Endothelial cell of umbilical vein (primary cell): ENCODE measurements at regions not wholly inside any gene's neighbourhood (a gene's known extent, or its start where the extent isn't known, plus 50 kb on each side); places are given as distances from the start of the nearest gene placed in this dataset.

Source experiments
- BruUV-seq: library from RNA; stranded (reverse); fragments of 400-500 nt; replicated peaks from 2 replicates; lab custom pipeline; 2021; lab: Mats Ljungman, UMichigan
- CTCF ChIA-PET: fragments of 300-600, 350-600 bp; sonication (Branson Sonifier 250); formaldehyde crosslinking; loops from one replicate; lab custom pipeline; 2021; ENCODE audit warnings: antibody characterized with exemption, inconsistent platforms; lab: Charles Lee
- POLR2A ChIA-PET: fragments of 300-600, 350-600 bp; sonication (Branson Sonifier 250); formaldehyde crosslinking; loops from one replicate; lab custom pipeline; 2021; ENCODE audit warnings: antibody characterized with exemption, inconsistent platforms; lab: Charles Lee
- DNase-seq: peaks from one replicate; pipeline ENCODE4 v3.0.0-alpha.2; 2011; ENCODE audit warnings: low read depth, low spot score
- FAIRE-seq: peaks from 2 replicates; lab custom pipeline; 2011; peaks lifted over from hg19 to GRCh38; lab: Jason Lieb, UNC
- H2AFZ ChIP-seq: 2 replicates; pipeline ENCODE4 v1.6.0; 2012; ENCODE audit warnings: low read depth, low read length, control low read depth, inconsistent platforms
- H3K27ac ChIP-seq: 2 replicates; pipeline ENCODE4 v1.5.1; 2011; ENCODE audit warnings: low read depth, mild to moderate bottlenecking, control low read depth, low read length, moderate library complexity; ENCODE audit not compliant: insufficient read depth
- H3K27me3 ChIP-seq, 2 experiments: 2 replicates each; pipeline versions ENCODE4 v1.6.0 to v1.6.1; 2011; ENCODE audit warnings: low read length in 2 of 2, mixed read lengths in 1 of 2; ENCODE audit not compliant: control insufficient read depth in 2 of 2, insufficient read depth in 2 of 2
- H3K36me3 ChIP-seq, 2 experiments: 2 replicates in 1 of 2; 3 replicates in 1 of 2; pipeline ENCODE4 v1.5.1; 2011; ENCODE audit warnings: low read length in 2 of 2, mild to moderate bottlenecking in 1 of 2, moderate library complexity in 1 of 2; ENCODE audit not compliant: control insufficient read depth in 2 of 2, insufficient read depth in 2 of 2; ENCODE audit errors: extremely low read depth in 1 of 2
- H3K4me1 ChIP-seq: 3 replicates; pipeline ENCODE4 v1.5.1; 2011; ENCODE audit warnings: mild to moderate bottlenecking, low read length; ENCODE audit not compliant: control insufficient read depth, insufficient read depth; ENCODE audit errors: extremely low read depth
- H3K4me2 ChIP-seq: 2 replicates; pipeline ENCODE4 v1.6.1; 2011; ENCODE audit warnings: low read length, control low read depth, mixed read lengths; ENCODE audit not compliant: insufficient read depth
- H3K4me3 ChIP-seq, 3 experiments: fragments of 200-600 bp in 1 of 3; sonication (generic), shearing (Covaris generic) in 1 of 3; replicated peaks in 1 of 3; 2 replicates each; pipeline ENCODE4 v1.5.1; 2011 to 2016; ENCODE audit warnings: control low read depth in 3 of 3, low read length in 3 of 3, mild to moderate bottlenecking in 2 of 3, inconsistent platforms in 1 of 3, low read depth in 1 of 3, moderate library complexity in 1 of 3; ENCODE audit not compliant: insufficient read depth in 1 of 3
- H3K79me2 ChIP-seq: 2 replicates; pipeline ENCODE4 v1.6.0; 2012; ENCODE audit warnings: low read length, inconsistent platforms; ENCODE audit not compliant: control insufficient read depth, insufficient read depth
- H3K9ac ChIP-seq: replicated peaks from 2 replicates; pipeline ENCODE3; 2011; ENCODE audit warnings: low read length, control low read depth; ENCODE audit not compliant: insufficient read depth; ENCODE audit errors: extremely low read depth
- H3K9me1 ChIP-seq: replicated peaks from 3 replicates; pipeline ENCODE4 v1.6.0; 2011; ENCODE audit warnings: mild to moderate bottlenecking, low read length; ENCODE audit not compliant: control insufficient read depth, insufficient read depth; ENCODE audit errors: extremely low read depth
- H3K9me3 ChIP-seq: replicated peaks from 2 replicates; pipeline ENCODE4 v1.5.1; 2012; ENCODE audit warnings: low read length, inconsistent platforms; ENCODE audit not compliant: control insufficient read depth, insufficient read depth
- H4K20me1 ChIP-seq: replicated peaks from 2 replicates; pipeline ENCODE3; 2011; ENCODE audit warnings: mild to moderate bottlenecking, low read length; ENCODE audit not compliant: control insufficient read depth, insufficient read depth; ENCODE audit errors: extremely low read depth
- CTCF ChIP-seq, 2 donors: IDR thresholded peaks; 1 replicate in 1 of 2; 2 replicates in 1 of 2; pipeline ENCODE4 v1.5.1; 2011; ENCODE audit warnings: low read length in 2 of 2, mild to moderate bottlenecking in 2 of 2, moderate library complexity in 2 of 2, control low read depth in 1 of 2, inconsistent platforms in 1 of 2, low read depth in 1 of 2; ENCODE audit not compliant: insufficient read depth in 1 of 2; ENCODE audit errors: extremely low read depth in 1 of 2
- EZH2 ChIP-seq: IDR thresholded peaks from 2 replicates; pipeline ENCODE4 v1.6.1; 2012; ENCODE audit warnings: borderline replicate concordance, low read depth, mild to moderate bottlenecking, moderate library complexity, low read length, inconsistent platforms; ENCODE audit not compliant: severe bottlenecking
- FOS ChIP-seq: IDR thresholded peaks from 2 replicates; pipeline ENCODE4 v1.6.1; 2011; ENCODE audit warnings: mild to moderate bottlenecking, low read length, moderate library complexity, borderline replicate concordance; ENCODE audit not compliant: insufficient read depth
- GATA2 ChIP-seq: IDR thresholded peaks from 2 replicates; pipeline ENCODE4 v1.7.0; 2011; ENCODE audit warnings: low read depth, mild to moderate bottlenecking, moderate library complexity, mixed read lengths, low read length; ENCODE audit not compliant: insufficient read length, insufficient read depth
- JUN ChIP-seq: IDR thresholded peaks from 2 replicates; pipeline ENCODE4 v1.6.1; 2011; ENCODE audit warnings: borderline replicate concordance, low read depth; ENCODE audit not compliant: insufficient read length, insufficient read depth
- MAX ChIP-seq: IDR thresholded peaks from 2 replicates; pipeline ENCODE4 v1.6.1; 2011; ENCODE audit not compliant: insufficient read depth, insufficient read length
- MYC ChIP-seq: IDR thresholded peaks from one replicate; pipeline ENCODE4 v1.6.1; 2011; ENCODE audit warnings: mild to moderate bottlenecking, low read depth, low read length
- POLR2A ChIP-seq: IDR thresholded peaks from 2 replicates; pipeline ENCODE4 v1.6.1; 2012; ENCODE audit warnings: low read depth, mild to moderate bottlenecking, control low read depth, low read length
- POLR2AphosphoS5 ChIP-seq: IDR thresholded peaks from 2 replicates; pipeline ENCODE4 v1.6.1; 2012; ENCODE audit warnings: low read depth, mild to moderate bottlenecking, control low read depth, low read length, moderate library complexity; ENCODE audit not compliant: insufficient read depth
- dilution Hi-C: fragments of 300-500 bp; cut with MboI; formaldehyde crosslinking; loops from one replicate; pipeline ENCODE4 v1.15.0; 2019; ENCODE audit warnings: low sequenced_read_pairs; ENCODE audit not compliant: extremely low pct_ligation_motif_present
- intact Hi-C: fragments of 100-400 bp; cut with micrococcal nuclease; formaldehyde crosslinking; loops from one replicate; pipeline ENCODE4 v1.10.0; 2022

- FAIRE-seq: no peak
- CTCF ChIA-PET: interaction anchor here (0.7 kb wide), 1 partner anchor 13 kb away, joined by 3 read pairs; no protein-coding TSS in a partner anchor
- POLR2A ChIA-PET: no interaction called here
Measured at GRCh38 chr6:147625946-147626345, 117.5 kb downstream of the SAMD5 start.

More at GRCh38 chr6:147625946-147626345, 117.5 kb downstream of the SAMD5 start:
- intact Hi-C loops: no loop called here
- TF ChIP-seq MYC (no peak), EZH2 (no peak), CTCF (IDR thresholded peaks at IDR 0.05; ENCODE audit: extremely low read depth in 1 of 2, insufficient read depth in 1 of 2, low read depth in 1 of 2, low read length in 2 of 2) (no peak), GATA2 (no peak), MAX (no peak), JUN (no peak), FOS (no peak), POLR2AphosphoS5 (no peak), POLR2A (no peak)
- Histone ChIP-seq H3K4me1 (peaks cover 3% of the 10 kb centered on the region), H3K9me3 (no peaks in the 10 kb centered on the region), H3K4me2 (no peak overlapping the region), H3K9me1 (no peaks in the 10 kb centered on the region), H3K27ac (no peak overlapping the region), H3K79me2 (no peaks in the 10 kb centered on the region), H3K9ac (no peak overlapping the region), H3K36me3 (no peaks in the 10 kb centered on the region), H3K4me3 (no peak overlapping the region), H3K27me3 (no peaks in the 10 kb centered on the region), H4K20me1 (no peaks in the 10 kb centered on the region), H2AFZ (no peak overlapping the region)
- no TSS peak for BruUV-seq
- dilution Hi-C loops: no loop called here
- DNase-seq: peak; percentile 34
